HG02798 (cell line): ENCODE measurements at regions not wholly inside any gene's neighbourhood (a gene's known extent, or its start where the extent isn't known, plus 50 kb on each side); places are given as distances from the start of the nearest gene placed in this dataset.

Source experiments
- ATAC-seq: cut with Tn5 transposase; IDR thresholded peaks from one replicate; pipeline ENCODE4 v1.9.1; 2021; ENCODE audit warnings: mild to moderate bottlenecking; ENCODE audit not compliant: unreplicated experiment, poor library complexity

DNA sequence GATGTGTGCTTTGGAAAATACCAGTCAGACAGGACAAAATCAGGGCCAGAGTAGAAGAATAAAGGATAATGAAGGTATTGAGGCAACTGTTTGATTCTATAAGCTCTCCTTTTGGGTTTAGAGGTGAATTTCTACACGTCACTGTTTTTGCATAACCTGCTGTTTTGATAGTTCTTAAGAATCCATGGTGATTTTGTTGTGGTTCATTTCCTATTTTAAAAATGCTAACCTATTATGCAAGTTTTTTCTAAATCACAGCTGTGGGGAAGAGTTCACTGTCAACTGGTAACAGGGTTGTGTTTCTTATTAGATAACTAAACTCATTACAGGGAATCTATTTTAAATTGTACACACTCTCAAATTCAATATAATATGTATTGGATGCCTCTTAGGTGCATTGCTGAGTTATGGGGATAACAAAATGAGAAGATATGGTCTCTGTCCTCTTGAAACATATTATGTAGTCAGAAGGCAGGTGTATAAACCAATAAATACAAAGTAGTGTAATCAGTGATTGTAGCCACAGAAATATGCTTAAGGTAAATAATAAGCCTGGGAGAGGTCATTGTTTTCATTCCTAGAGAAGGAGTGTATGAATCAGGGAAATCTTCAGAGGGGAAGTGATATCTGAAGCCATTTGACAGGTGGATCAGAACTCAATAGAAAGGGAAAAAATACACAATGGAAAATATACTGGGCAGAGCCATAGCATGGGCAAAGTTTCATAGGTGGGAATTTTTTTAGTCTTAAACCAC is 192.5 kb downstream of the FAT3 start:
- ATAC-seq = no peak

DNA sequence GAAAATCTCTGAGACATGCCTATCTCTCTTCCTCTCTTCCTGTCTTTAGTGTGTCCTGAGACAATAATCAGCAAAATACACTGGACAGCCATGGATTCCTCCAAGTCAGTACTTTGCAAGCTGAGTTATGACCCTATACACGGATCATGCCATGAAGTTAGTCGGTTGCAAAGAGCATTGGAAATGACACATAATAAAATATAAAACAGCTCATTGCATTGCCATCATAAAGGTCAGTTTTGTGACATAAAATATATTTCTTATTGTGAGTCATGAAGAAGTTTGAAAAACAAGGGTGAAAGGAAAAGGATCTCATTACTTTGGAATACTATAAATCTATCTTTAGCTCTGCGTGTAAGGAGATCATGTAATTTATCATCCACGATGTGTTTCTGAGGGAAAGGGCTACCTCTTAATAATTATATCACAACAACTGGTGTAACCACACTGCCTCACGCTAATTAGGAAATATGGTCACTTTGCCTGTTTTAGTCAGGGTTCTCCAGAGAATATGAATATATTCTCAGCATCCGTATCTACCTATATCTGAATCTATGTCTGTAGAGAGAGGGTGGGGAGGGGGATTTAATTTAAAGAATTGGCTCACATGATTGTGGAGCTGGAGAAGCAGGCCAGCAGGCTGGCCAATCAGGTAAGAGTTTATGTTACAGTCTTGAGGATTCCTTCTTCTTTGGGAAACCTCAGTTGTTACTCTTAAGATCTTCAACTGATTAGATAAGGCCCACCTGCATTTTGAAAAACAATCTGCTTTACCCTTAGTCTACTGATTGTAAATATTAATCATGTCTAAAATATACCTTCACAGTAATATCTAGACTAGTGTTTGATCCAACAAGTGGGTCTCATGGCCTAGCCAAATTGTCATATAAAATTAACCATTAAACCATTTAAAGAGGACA is 198.8 kb downstream of the FAT3 start:
- no peak for ATAC-seq

DNA sequence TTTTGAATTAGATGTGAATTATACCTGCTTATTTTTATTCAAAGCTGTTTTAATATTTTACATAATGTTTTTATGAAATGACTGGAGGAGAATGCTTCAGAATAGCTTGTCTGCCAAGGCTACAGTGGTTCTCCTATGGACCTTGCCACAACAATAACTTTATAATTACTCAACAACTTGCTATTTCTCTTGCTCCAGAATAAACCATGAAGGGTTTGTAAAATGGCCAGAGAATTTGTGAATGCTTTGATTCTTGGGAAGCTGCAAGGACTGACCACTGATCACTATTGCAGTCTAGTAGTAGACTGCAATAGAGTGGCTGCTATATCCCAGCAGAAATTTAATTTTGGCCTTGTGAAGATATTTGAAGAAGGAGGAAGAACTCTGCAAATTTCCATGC is 199.7 kb downstream of the FAT3 start:
- no peak for ATAC-seq

DNA sequence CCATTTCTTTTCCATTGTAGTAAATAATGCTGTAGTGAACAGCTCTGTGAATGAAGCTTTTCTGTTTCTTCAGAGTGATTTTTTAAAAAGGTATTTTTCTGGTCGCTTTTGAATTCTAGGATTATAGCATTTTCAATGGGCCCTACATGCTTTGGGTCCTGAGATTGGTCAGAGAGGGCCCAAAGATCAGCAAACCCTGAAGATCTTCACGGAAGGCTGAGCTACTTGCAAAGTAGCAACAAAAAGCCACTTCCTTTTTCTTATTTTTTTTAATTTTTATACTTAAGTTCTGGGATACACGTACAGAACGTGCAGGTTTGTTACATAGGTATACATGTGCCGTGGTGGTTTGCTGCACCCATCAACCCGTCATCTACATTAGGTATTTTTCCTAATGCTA is 200.5 kb downstream of the FAT3 start:
- ATAC-seq = no peak

DNA sequence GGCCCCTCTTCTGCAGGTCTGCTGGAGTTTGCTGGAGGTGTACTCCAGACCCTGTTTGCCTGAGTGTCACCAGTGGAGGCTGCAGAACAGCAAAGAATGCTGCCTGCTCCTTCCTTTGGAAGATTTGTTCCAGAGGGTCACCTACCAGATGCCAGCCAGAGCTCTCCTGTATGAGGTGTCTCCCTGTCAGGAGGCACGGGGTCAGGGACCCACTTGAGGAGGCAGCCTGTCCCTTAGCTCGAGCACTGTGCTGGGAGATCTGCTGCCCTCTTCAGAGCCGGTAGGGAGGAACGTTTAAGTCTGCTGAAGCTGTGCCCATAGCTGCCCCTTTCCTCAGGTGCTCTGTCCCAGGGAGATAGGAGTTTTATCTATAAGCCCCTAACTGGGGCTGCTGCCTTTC is 207.9 kb downstream of the FAT3 start:
- ATAC-seq = no peak

DNA sequence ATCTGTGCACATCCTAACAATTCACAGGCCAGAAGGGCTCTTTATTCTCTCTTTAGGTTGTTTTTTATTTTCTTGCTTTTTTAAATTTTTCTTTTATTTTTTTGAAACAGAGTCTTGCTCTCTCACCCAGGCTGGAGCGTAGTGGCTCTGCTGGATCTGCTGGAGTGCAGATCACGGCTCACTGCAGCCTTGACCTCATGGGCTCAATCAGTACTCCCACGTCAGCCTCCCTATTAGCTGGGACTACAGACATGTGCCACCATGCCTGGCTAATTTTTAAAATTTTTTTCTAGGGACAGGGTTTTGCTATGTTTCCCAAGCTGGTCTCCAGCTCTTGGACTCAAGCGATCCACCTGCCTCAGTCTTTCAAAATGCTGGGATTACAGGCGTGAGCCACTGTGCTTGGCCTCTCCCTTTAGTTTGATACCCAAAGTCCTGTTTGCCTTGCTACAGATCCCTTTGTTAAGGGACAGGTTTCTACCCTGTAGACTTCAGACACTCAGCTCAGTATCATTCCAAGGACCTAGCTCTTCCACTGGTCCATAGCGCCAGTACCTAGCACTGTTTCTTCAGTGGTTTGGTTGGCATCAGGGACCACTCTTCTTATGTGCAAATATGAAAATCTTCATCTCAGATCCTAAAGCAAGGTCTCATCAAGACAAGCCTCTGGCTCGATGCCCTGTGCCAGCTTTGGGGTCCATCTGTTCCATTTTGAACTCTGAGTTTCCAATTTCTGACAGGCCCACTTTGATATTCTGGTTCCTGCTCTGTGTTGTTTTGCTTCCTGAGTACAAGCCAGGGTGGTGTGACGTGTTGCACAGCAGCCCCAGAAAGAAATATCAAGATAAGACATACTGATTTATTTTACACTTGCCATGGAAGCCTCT is 211.7 kb downstream of the FAT3 start:
- no peak for ATAC-seq

DNA sequence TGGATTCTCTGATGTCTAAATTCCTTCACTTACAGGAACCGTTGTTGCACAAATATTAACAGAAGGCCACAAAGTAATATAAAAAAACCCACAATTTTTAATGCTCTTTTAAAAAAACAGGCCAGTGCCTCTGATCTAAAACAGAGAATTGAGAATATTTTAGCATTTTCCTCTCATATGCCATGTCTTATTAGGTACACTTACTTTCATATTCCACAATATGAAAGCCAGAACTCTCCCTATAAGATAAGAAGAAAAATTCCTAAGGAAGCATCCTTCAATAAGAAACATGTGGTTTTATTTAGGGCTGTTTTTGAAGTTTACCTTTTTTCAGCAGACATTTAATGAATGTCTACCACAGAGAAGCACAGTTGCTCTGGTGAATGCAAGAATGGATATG is 214.5 kb downstream of the FAT3 start:
- no peak for ATAC-seq

DNA sequence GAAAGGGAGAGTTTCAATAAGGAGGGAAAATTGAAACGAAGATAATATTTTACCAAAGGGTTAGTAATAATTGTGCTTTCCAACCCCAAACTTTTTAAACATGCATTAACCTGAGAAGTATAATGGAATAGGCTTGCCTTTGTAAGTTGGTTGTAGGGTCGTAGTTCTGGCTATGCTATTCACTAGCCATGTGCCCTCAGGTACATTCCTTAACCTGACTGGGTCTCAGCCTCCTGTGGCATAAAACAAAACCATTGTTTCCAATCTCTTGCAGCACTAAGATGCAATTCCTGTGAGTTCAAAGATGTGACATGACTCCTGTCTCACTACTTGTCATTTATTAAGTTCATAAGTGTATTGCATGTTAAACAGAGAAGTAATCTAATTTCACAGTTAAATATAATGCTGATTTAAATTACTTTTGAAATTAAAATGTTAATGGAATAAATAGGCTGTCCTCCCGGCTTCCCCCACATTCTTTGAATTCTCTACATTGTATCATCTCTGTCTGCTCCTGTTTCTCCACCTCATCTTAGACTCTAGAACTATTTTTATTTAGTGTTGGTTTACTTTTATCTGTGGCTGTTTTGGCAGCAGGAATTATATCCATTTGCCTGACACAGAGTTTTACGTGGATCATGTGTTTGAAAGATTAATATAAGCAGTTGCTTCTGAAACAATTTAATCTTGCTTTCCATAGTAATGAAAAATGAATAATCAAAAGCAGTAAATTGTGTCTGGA is 216.3 kb downstream of the FAT3 start:
- no peak for ATAC-seq

DNA sequence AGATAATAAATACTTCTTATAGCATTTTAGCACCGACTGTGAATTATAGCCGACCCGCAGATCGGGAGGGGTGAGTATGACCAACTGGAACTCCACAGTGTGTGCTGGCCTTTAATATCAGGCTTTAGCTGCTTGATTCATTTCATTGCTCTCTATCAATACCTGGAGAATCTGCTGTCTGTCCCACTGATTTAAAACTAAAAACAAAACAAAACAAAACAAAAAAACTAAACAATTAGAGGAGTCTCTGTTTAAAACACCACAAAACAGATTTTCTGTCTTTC is 216.8 kb downstream of the FAT3 start:
- no peak for ATAC-seq

DNA sequence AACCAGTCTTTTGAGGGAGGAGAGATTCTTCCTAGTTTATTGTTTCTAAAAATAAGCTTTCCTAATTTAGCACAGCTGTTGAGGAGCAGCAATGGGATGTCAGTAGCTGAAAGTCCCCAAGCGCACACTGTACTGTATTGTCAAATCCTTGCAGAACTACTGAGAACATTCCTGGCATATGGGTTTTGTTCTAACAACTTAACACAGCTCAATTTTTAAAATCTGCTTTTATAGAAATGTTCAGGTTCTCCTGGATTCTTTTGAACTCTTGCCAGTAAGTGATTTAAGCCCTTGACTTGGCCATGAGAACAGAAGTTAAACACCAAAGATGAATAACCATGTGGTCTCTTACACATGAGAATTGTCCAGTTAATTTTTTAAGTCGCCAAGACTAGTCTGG is 218.6 kb downstream of the FAT3 start:
- no peak for ATAC-seq

DNA sequence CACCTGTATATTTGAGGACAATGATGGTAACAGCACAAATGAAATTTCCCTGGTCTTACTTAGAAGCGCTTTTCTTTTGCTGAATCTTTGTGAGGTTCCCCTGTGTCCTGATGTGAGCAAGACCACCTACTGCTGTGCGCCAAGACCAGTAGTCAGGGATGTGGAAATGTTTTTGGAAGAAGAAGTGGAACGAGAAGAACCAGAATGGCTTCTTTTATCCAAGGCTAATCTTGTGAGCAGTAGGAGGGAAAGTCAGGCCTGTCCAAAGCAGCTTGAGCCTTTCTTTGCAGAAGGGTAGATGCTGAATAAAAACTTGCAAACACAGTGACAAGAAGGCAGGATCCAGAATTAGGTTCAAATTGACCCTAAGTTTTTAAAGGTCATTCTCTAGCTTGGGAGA is 223.0 kb downstream of the FAT3 start:
- ATAC-seq = no peak

DNA sequence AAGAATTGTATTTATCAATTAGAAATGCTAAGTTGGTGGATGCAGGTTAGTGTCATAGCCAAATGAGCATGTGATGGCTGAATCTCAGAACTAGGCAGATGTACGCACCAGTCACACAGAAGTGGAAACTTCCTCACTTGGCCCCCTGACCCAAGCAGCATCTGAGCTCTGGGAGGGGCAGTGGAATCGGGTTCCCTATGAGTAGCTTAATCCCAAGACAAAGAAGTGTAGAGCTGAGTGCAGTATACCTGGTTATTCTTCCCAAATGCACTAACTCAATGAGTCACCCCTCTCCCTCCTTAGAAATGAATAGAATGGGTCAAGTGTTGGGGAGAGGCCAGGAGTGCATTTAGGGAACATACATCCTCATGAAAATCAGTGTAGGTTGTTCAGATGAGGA is 224.6 kb downstream of the FAT3 start:
- ATAC-seq = no peak

DNA sequence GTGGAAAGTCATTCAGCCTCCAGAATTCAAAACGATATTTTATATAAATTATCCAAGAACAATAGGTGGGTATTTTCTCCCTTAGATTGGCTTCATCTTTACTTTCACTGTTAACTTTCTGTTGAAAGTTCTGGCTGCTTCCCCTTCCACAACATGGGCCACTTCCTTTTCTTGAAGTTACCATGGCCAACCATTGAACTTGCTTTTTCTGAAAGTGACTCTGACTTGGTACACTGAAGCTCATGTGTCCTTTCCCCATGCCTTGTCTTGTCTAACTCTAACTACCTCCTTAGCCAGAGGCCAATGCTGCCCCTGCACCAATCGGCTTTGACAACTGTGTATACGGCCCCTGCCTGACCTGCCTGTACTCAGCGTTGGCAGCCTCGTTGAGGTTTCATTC is 225.2 kb downstream of the FAT3 start:
- ATAC-seq = no peak

DNA sequence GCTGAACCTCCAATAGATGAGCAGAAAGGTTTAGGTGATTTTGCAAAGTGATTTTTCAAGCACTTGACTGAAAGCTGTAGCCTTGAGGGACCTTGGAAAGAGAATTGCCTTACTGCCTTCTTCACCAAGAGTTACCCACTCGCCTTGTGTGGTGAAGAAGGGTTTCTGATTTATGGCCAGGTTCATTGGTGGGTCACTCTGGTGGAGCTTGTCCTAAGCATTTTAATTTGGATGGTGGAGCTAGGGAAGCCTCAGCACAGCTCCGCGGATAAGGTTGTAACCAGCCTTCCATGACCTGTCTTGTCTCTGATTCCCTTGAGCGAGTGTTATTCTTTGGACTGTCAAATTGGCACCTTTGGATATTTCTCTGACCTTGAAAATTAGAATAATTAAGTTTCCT is 226.4 kb downstream of the FAT3 start:
- ATAC-seq = no peak

DNA sequence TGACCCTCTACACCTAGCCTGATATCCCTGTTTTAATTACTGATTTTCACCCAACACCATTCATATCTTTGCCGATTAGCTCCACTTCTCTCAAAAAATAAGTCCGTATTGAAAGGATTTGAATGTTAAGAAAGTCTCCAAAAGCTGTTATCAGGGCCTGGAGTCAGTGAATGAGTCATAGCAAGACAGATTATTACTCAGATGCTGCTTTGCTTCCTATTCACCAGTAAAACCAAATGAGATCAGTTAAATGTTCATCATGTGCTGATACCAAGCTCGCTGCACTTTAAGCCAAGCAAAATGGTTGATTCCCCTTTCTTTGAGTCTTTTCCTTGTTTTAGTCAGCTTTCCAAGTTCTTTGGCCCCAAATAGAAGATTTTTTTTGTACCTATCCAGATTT is 228.4 kb downstream of the FAT3 start:
- no peak for ATAC-seq

DNA sequence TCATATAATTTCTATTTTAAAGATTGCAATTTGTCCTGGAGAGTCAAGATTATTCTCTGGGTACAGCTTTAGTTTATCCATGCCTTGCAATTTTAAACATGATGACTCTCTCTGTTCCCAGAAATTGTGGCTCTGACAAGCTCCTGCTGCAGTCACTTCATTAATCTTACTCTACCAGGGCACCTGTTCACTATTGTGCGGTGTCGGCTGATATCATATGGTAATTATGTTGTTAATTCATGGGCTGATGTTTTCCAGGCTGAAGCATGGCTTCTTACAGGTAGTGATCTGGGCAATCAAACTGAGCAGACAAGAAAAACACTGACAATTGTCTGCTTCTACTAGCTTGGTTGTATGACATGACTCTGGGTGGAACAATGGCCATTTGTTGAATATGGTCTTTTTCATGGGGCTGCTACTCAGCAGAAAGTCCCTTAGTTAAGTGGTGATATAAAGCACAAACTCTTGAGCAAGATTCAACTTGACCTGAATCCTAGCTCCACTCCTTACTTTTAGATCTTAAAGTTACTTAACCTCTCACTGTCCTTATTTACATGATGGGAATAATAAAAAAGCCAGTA is 230.7 kb downstream of the FAT3 start:
- ATAC-seq = no peak

DNA sequence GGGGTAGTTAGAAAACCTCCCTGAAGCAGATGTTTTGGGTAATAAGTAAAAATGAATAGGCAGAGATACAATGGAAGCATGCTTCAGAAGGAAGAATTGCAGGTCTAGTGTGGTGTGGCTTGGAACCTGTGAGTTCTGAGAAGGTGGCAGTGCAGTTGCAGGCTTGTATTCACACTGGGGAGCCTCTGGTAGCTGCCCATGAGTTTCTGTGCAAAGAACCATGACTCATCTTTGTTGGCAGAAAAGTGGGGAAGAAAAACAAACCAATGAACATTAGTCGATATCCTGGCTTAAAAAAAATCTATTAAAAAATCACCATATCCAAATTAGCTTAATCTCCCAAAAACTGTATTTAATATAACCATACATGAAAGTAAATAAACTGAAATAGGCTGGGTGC is 232.6 kb downstream of the FAT3 start:
- no peak for ATAC-seq

DNA sequence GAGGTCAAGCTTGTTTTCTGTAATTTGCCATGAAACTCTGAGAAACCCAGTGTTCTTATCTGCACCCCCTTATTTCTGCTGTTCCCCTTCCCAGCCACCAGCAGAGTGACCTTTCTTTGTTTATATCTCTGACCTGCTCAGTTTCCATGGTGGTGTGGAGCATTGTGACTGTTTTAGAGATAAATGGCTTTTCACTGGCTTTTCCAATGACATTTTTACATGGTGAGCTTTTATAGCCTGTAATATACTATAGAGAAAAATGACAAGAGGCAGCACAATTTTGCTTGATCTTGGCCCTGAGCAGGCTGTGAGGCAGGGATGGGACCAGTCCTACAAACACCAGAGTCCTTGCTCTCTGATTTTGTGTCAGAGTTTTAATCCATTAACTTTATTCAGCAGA is 233.9 kb downstream of the FAT3 start:
- ATAC-seq = no peak

DNA sequence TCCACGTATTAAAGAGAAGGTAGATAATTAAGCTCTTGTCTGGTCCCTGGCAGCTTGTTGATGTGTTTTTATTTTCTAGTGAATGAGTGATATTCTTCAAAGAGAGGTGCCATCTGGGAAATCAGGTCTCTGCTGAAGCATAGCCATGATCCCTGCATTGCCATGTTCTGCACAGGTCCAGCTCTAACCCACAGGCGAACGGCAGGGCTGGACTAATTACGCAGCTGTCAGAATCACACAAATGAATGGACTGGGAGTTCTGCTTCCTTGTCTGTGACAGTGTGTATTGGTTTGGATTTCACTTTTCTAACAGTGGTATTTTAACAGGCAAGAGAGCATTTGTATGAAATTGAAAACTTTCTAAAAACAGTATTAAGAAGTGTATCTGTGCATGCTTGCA is 235.6 kb downstream of the FAT3 start:
- no peak for ATAC-seq

DNA sequence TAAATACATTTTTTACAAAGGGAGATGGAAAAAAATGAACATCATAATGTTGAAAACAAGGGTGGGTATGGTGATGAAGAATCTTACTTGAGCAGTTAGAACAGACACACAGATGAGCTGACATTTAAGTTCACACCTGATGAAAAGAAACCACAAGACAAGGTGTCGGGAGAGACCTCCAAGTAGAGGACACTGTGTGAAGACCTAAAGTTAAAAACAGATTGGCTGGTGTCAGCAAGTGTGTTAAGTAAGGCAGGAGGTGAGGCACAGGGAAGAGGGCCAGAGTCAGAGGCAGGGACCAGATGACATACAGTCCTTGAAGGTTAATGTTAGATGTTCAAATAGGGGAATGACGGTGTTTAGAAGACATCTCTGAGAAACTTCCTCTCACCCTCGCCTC is 236.8 kb downstream of the FAT3 start:
- ATAC-seq = no peak
